Vagina (tissue), 2 donors: ENCODE measurements at regions not wholly inside any gene's neighbourhood (a gene's known extent, or its start where the extent isn't known, plus 50 kb on each side); places are given as distances from the start of the nearest gene placed in this dataset.

Source experiments
- POLR2A ChIP-seq, 2 donors: fragments of 450-650 bp; IDR thresholded peaks; one replicate each; pipeline ENCODE4 v1.6.1; 2017; ENCODE audit warnings: antibody characterized with exemption in 2 of 2, mild to moderate bottlenecking in 2 of 2, moderate library complexity in 2 of 2
- POLR2AphosphoS5 ChIP-seq, 2 donors: sonication (generic); formaldehyde crosslinking; IDR thresholded peaks; one replicate each; pipeline ENCODE4 v1.9.0; 2017; ENCODE audit warnings: antibody characterized with exemption in 2 of 2, mild to moderate bottlenecking in 2 of 2, low read depth in 1 of 2; ENCODE audit not compliant: insufficient read depth in 1 of 2
- TF ChIP-seq, protein P1 (sequence below), 3 experiments: fragments of 450-650 bp in 2 of 3; fragments of 200-600 bp in 1 of 3; sonication (generic) in 1 of 3; IDR thresholded peaks; one replicate each; pipeline ENCODE4 v1.5.1; 2017 to 2019; ENCODE audit warnings: antibody characterized with exemption in 3 of 3, mild to moderate bottlenecking in 2 of 3, moderate library complexity in 2 of 3

DNA sequence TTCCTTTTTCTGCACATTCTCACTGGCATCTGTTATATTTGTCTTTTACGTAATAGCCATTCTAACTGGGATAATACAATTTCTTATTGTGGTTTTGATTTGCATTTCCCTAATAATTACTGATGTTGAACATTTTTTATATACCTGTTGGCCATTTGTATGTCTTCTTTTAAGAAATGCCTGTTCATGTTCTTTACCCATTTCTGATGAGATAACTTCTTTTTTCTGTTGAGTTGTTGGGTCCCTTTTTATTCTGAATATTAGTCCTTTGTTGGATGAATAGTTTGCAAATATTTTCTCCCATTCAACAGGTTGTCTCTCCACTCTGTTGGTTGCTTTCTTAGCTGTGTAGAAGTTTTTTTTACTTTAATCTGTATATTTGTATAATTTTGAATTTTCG is 147.7 kb upstream of the TRPC4 start:
- TF ChIP-seq POLR2AphosphoS5 (IDR thresholded peaks at IDR 0.05; ENCODE audit: insufficient read depth in 1 of 2, low read depth in 1 of 2) (no peak), POLR2A (IDR thresholded peaks at IDR 0.05) (no peak)
- TF ChIP-seq, protein P1, sequence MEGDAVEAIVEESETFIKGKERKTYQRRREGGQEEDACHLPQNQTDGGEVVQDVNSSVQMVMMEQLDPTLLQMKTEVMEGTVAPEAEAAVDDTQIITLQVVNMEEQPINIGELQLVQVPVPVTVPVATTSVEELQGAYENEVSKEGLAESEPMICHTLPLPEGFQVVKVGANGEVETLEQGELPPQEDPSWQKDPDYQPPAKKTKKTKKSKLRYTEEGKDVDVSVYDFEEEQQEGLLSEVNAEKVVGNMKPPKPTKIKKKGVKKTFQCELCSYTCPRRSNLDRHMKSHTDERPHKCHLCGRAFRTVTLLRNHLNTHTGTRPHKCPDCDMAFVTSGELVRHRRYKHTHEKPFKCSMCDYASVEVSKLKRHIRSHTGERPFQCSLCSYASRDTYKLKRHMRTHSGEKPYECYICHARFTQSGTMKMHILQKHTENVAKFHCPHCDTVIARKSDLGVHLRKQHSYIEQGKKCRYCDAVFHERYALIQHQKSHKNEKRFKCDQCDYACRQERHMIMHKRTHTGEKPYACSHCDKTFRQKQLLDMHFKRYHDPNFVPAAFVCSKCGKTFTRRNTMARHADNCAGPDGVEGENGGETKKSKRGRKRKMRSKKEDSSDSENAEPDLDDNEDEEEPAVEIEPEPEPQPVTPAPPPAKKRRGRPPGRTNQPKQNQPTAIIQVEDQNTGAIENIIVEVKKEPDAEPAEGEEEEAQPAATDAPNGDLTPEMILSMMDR (IDR thresholded peaks at IDR 0.05) = no peak
